Neural cell (in vitro differentiated cells): ENCODE measurements at regions not wholly inside any gene's neighbourhood (a gene's known extent, or its start where the extent isn't known, plus 50 kb on each side); places are given as distances from the start of the nearest gene placed in this dataset.

ENCODE experiments used
- H2AFZ ChIP-seq: fragments of 200-600, 300-800 bp; sonication (generic), shearing (Covaris generic); 2 replicates; pipeline ENCODE4 v1.6.0; 2014; ENCODE audit warnings: low read depth, mild to moderate bottlenecking, antibody characterized with exemption, low read length, moderate library complexity
- H3F3A ChIP-seq: fragments of 200-600 bp; shearing (Covaris generic); 2 replicates; pipeline ENCODE4 v1.6.1; 2016; ENCODE audit warnings: mild to moderate bottlenecking, moderate library complexity, mixed read lengths, antibody characterized with exemption, low read length; ENCODE audit not compliant: insufficient read depth, poor library complexity, severe bottlenecking
- H3K27ac ChIP-seq: fragments of 200-600, 300-800 bp; sonication (generic), shearing (Covaris generic); 2 replicates; pipeline ENCODE4 v1.5.1; 2014; ENCODE audit warnings: mild to moderate bottlenecking, low read length, moderate library complexity
- H3K27me3 ChIP-seq: fragments of 300-800, 200-600 bp; sonication (generic), shearing (Covaris generic); 2 replicates; pipeline ENCODE4 v1.6.0; 2014; ENCODE audit warnings: mild to moderate bottlenecking, low read depth, low read length, moderate library complexity; ENCODE audit not compliant: insufficient read depth
- H3K36me3 ChIP-seq: fragments of 300-800, 200-600 bp; sonication (generic), shearing (Covaris generic); 2 replicates; pipeline ENCODE4 v1.5.1; 2014; ENCODE audit warnings: mild to moderate bottlenecking, antibody characterized with exemption, low read length, moderate library complexity; ENCODE audit not compliant: insufficient read depth
- H3K4me2 ChIP-seq: fragments of 300-800, 200-600 bp; sonication (generic), shearing (Covaris generic); 2 replicates; pipeline ENCODE4 v1.6.0; 2014; ENCODE audit warnings: mild to moderate bottlenecking, low read length
- H3K4me3 ChIP-seq: fragments of 300-800, 200-600 bp; sonication (generic), shearing (Covaris generic); 2 replicates; pipeline ENCODE4 v1.5.1; 2014; ENCODE audit warnings: mild to moderate bottlenecking, low read length, moderate library complexity
- H3K79me2 ChIP-seq: fragments of 200-600 bp; shearing (Covaris generic); replicated peaks from 2 replicates; pipeline ENCODE4 v1.6.0; 2014; ENCODE audit warnings: mild to moderate bottlenecking, low read length, moderate library complexity; ENCODE audit not compliant: insufficient read depth
- H3K9ac ChIP-seq: fragments of 300-800, 200-600 bp; sonication (generic), shearing (Covaris generic); 2 replicates; pipeline ENCODE4 v1.6.1; 2016; ENCODE audit warnings: mild to moderate bottlenecking, low read length, mixed read lengths
- H3K9me2 ChIP-seq: fragments of 200-600 bp; shearing (Covaris generic); 2 replicates; pipeline ENCODE4 v1.6.1; 2016; ENCODE audit warnings: mild to moderate bottlenecking, low read length, mixed read lengths; ENCODE audit not compliant: insufficient read depth
- H3K9me3 ChIP-seq: fragments of 200-600, 300-800 bp; sonication (generic), shearing (Covaris generic); 2 replicates; pipeline ENCODE4 v1.6.1; 2016; ENCODE audit warnings: mild to moderate bottlenecking, mixed run types, low read length, moderate library complexity, mixed read lengths
- H4K20me1 ChIP-seq: fragments of 200-600 bp; shearing (Covaris generic); 2 replicates; pipeline ENCODE4 v1.6.1; 2016; ENCODE audit warnings: mild to moderate bottlenecking, mixed run types; ENCODE audit not compliant: insufficient read depth
- CTCF ChIP-seq: fragments of 450-650 bp; IDR thresholded peaks from 2 replicates; pipeline ENCODE4 v1.5.1; 2014; ENCODE audit warnings: antibody characterized with exemption, mild to moderate bottlenecking, moderate library complexity; ENCODE audit not compliant: poor library complexity, severe bottlenecking
- EP300 ChIP-seq: fragments of 450-650 bp; conservative IDR thresholded peaks from 2 replicates; pipeline ENCODE4 v1.6.1; 2014; ENCODE audit warnings: antibody characterized with exemption, mild to moderate bottlenecking, moderate library complexity; ENCODE audit not compliant: poor library complexity, severe bottlenecking
- EZH2 ChIP-seq: fragments of 200-600, 300-800 bp; shearing (Covaris generic), sonication (generic); IDR thresholded peaks from 2 replicates; pipeline ENCODE4 v1.6.1; 2014; ENCODE audit warnings: antibody characterized with exemption, low read length, borderline replicate concordance, mild to moderate bottlenecking; ENCODE audit not compliant: insufficient read depth, poor library complexity, severe bottlenecking
- MXI1 ChIP-seq: fragments of 450-650 bp; conservative IDR thresholded peaks from 2 replicates; pipeline ENCODE4 v1.6.1; 2014; ENCODE audit warnings: antibody characterized with exemption, mild to moderate bottlenecking; ENCODE audit not compliant: poor library complexity, severe bottlenecking
- POLR2AphosphoS5 ChIP-seq: IDR thresholded peaks from 2 replicates; pipeline ENCODE4 v1.6.1; 2012
- RAD21 ChIP-seq: fragments of 450-650 bp; conservative IDR thresholded peaks from 2 replicates; pipeline ENCODE4 v1.6.1; 2014; ENCODE audit warnings: antibody characterized with exemption, mild to moderate bottlenecking, moderate library complexity
- REST ChIP-seq: IDR thresholded peaks from 2 replicates; pipeline ENCODE4 v1.6.1; 2012; ENCODE audit warnings: borderline replicate concordance
- SMC3 ChIP-seq: fragments of 450-650 bp; conservative IDR thresholded peaks from 2 replicates; pipeline ENCODE4 v1.6.1; 2014; ENCODE audit warnings: antibody characterized with exemption, mild to moderate bottlenecking, moderate library complexity; ENCODE audit not compliant: poor library complexity
- TAF1 ChIP-seq: IDR thresholded peaks from 2 replicates; pipeline ENCODE4 v1.6.1; 2012; ENCODE audit warnings: low read depth

GRCh38 chr3:28890373-28890772, 390.5 kb upstream of the RBMS3 start:
- Histone ChIP-seq H3K79me2 (no peaks in the 10 kb centered on the region), H3K27me3 (no peaks in the 10 kb centered on the region), H3K4me2 (no peak overlapping the region), H2AFZ (no peak overlapping the region), H4K20me1 (no peaks in the 10 kb centered on the region), H3K4me3 (no peak overlapping the region), H3K9ac (no peak overlapping the region), H3K9me3 (no peaks in the 10 kb centered on the region), H3K9me2 (no peaks in the 10 kb centered on the region), H3K27ac (no peak overlapping the region), H3F3A (no peaks in the 10 kb centered on the region), H3K36me3 (no peaks in the 10 kb centered on the region)
- TF ChIP-seq EP300: no peak
- TF ChIP-seq CTCF: no peak
- TF ChIP-seq POLR2AphosphoS5: no peak
- no peak for TF ChIP-seq RAD21
- no peak for TF ChIP-seq REST
- no peak for TF ChIP-seq TAF1
- TF ChIP-seq SMC3: no peak
- TF ChIP-seq EZH2: no peak
- TF ChIP-seq MXI1: no peak

GRCh38 chr3:28891485-28891884, 389.4 kb upstream of the RBMS3 start:
- no peaks in the 10 kb centered on the region for H3K79me2 ChIP-seq
- no peak overlapping the region for H3K27ac ChIP-seq
- H3F3A ChIP-seq: no peaks in the 10 kb centered on the region
- H3K27me3 ChIP-seq: no peaks in the 10 kb centered on the region
- no peaks in the 10 kb centered on the region for H3K36me3 ChIP-seq
- H3K4me2 ChIP-seq: no peak overlapping the region
- no peak overlapping the region for H3K9ac ChIP-seq
- no peak for TF ChIP-seq RAD21
- TF ChIP-seq POLR2AphosphoS5: no peak
- no peak for TF ChIP-seq EZH2
- TF ChIP-seq EP300: no peak
- no peak for TF ChIP-seq SMC3
- no peak for TF ChIP-seq TAF1
- no peak for TF ChIP-seq CTCF
- TF ChIP-seq MXI1: no peak
- no peak for TF ChIP-seq REST
- H3K4me3 ChIP-seq: no peak overlapping the region
- no peaks in the 10 kb centered on the region for H3K9me3 ChIP-seq
- no peaks in the 10 kb centered on the region for H4K20me1 ChIP-seq
- H3K9me2 ChIP-seq: no peaks in the 10 kb centered on the region
- H2AFZ ChIP-seq: no peak overlapping the region
